Ovary (tissue), 7 donors: ENCODE measurements at regions not wholly inside any gene's neighbourhood (a gene's known extent, or its start where the extent isn't known, plus 50 kb on each side); places are given as distances from the start of the nearest gene placed in this dataset.
"Not testable (repeated sequence)": the region's sequence is repeated elsewhere in the genome, so short reads cannot be mapped to it uniquely, and the experiment has no call there.

Source experiments
- DNase-seq, 5 donors: peaks; one replicate each; pipeline ENCODE4 v3.0.0-alpha.2; 2019 to 2020
- H3K27ac ChIP-seq, 2 donors: fragments of 200-600 bp; one replicate each; pipeline versions ENCODE4 v1.5.1 to v1.8.0; 2019 to 2022
- H3K27me3 ChIP-seq: fragments of 200-600 bp; one replicate; pipeline ENCODE4 v1.8.0; 2022
- H3K36me3 ChIP-seq: fragments of 200-600 bp; sonication (generic); one replicate; pipeline ENCODE4 v1.5.1; 2019
- H3K4me1 ChIP-seq: one replicate; pipeline ENCODE4 v1.8.1; 2013; ENCODE audit warnings: mild to moderate bottlenecking, moderate library complexity; ENCODE audit not compliant: insufficient read depth
- H3K4me3 ChIP-seq: fragments of 200-600 bp; sonication (generic); one replicate; pipeline ENCODE4 v1.5.1; 2017
- H3K9me3 ChIP-seq, 2 donors: fragments of 200-600 bp in 1 of 2; sonication (generic) in 1 of 2; one replicate each; pipeline versions ENCODE4 v1.5.1 to v1.8.1; 2013 to 2019; ENCODE audit warnings: mild to moderate bottlenecking in 1 of 2, moderate library complexity in 1 of 2
- EP300 ChIP-seq: sonication (generic); formaldehyde crosslinking; IDR thresholded peaks from one replicate; pipeline ENCODE4 v1.6.1; 2017; ENCODE audit warnings: antibody characterized with exemption
- POLR2A ChIP-seq: fragments of 450-650 bp; IDR thresholded peaks from one replicate; pipeline ENCODE4 v1.6.1; 2017; ENCODE audit warnings: antibody characterized with exemption, mild to moderate bottlenecking, moderate library complexity
- WGBS, 3 donors: extraction: QIAGEN DNeasy Blood & Tissue Kit in 1 of 3; methylation state at CpG; one replicate each; pipeline versions ENCODE4 v1.1.5 to v1.1.7; 2013 to 2017; 5-methylcytosine and 5-hydroxymethylcytosine counted together
- intact Hi-C, 4 donors: fragments of 100-400 bp; cut with DNase I; formaldehyde crosslinking; loops; one replicate each; pipeline versions ENCODE4 v1.11.0 to v1.15.1; 2022 to 2023
- TF ChIP-seq, protein P1 (sequence below), 3 donors: fragments of 450-650 bp in 2 of 3; fragments of 200-600 bp in 1 of 3; IDR thresholded peaks; one replicate each; pipeline versions ENCODE4 v1.5.1 to v1.8.0; 2016 to 2022; ENCODE audit warnings: antibody characterized with exemption in 3 of 3, mild to moderate bottlenecking in 1 of 3
- donor health status: DM: no; HTN: no; CAD: no; lungs with moderate emphysema.
- donor health status: DM: no; HTN: no; CAD: no.
- donor health status: Bipolar disorder and iron deficiency.
- donor health status: DM: no; HTN: no; CAD: no.
- donor health status: DM: yes; HTN: yes; CAD: no.

DNA sequence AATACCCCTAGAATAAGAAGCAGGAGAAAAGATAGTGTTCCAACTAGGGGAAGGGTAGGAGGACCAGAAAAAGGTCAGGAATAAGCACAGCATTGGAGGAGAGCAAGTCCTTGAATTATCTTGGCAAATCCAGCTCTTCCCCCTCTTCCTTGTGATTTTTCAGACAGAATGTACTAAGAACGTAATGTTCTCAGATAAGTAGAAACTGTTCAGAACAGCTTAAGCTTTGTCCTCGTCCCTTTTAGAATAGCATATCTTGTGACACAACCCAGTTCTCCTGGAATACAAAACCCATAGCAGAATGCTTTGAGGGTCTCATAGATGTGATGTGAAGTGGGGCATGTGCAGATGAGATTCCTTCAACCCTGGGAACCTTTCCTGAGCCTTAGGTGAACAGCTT is 97.4 kb downstream of the EMB start:
- no peak for DNase-seq
- no peak overlapping the region for H3K4me3 ChIP-seq
- no peaks in the 10 kb centered on the region for H3K36me3 ChIP-seq
- TF ChIP-seq EP300 (no peak), POLR2A (no peak)
- TF ChIP-seq, protein P1, sequence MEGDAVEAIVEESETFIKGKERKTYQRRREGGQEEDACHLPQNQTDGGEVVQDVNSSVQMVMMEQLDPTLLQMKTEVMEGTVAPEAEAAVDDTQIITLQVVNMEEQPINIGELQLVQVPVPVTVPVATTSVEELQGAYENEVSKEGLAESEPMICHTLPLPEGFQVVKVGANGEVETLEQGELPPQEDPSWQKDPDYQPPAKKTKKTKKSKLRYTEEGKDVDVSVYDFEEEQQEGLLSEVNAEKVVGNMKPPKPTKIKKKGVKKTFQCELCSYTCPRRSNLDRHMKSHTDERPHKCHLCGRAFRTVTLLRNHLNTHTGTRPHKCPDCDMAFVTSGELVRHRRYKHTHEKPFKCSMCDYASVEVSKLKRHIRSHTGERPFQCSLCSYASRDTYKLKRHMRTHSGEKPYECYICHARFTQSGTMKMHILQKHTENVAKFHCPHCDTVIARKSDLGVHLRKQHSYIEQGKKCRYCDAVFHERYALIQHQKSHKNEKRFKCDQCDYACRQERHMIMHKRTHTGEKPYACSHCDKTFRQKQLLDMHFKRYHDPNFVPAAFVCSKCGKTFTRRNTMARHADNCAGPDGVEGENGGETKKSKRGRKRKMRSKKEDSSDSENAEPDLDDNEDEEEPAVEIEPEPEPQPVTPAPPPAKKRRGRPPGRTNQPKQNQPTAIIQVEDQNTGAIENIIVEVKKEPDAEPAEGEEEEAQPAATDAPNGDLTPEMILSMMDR (IDR thresholded peaks at IDR 0.05), result no peak
- WGBS, 3 donors, result 50 to 65% (median 57%) methylated on average over 2 of the region's 2 CpGs
- intact Hi-C loops, result no loop called here
- H3K27me3 ChIP-seq, result no peaks in the 10 kb centered on the region
- no peaks in the 10 kb centered on the region for H3K4me1 ChIP-seq
- H3K27ac ChIP-seq, result no peak overlapping the region
- no peaks in the 10 kb centered on the region for H3K9me3 ChIP-seq

DNA sequence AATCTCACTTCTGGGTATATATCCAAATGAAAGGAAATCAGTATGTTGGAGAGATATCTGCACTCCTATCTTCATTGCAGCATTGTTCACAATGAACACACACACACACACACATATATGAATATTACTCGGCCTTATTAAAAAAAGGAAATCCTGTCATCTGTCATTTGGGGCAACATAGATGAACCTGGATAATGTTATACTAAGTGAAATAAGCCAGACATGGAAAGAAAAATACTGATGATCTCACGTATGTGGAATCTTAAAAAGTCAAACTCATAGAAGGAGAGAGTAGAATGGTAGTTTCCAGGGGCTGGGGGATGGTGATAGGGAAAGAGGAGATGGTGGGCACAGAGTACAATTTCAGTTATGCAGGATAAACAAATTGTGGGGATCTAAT is 100.3 kb downstream of the EMB start:
- WGBS, 3 donors, result 55 to 76% (median 69%) methylated on average over 2 of the region's 2 CpGs
- Histone ChIP-seq H3K36me3 (no peaks in the 10 kb centered on the region), H3K4me1 (no peaks in the 10 kb centered on the region), H3K27ac (no peak overlapping the region), H3K4me3 (no peak overlapping the region), H3K27me3 (no peaks in the 10 kb centered on the region), H3K9me3 (no peaks in the 10 kb centered on the region)
- intact Hi-C loops, result no loop called here
- DNase-seq, result no peak
- TF ChIP-seq POLR2A (no peak), EP300 (no peak)
- TF ChIP-seq, protein P1 (IDR thresholded peaks at IDR 0.05), result no peak

DNA sequence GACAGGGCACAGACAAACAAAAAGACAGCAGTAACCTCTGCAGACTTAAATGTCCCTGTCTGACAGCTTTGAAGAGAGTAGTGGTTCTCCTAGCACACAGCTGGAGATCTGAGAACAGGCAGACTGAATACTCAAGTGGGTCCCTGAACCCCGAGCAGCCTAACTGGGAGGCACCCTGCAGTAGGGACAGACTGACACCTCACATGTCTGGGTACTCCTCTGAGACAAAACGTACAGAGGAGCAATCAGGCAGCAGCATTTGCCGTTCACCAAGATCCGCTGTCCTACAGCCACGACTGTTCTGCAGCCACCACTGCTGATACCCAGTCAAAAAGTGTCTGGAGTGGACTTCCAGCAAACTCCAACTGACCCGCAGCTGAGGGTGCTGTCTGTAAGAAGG is 110.5 kb downstream of the EMB start:
- H3K36me3 ChIP-seq, H3K27ac ChIP-seq, intact Hi-C loops, DNase-seq, H3K4me1 ChIP-seq, H3K9me3 ChIP-seq, H3K27me3 ChIP-seq, H3K4me3 ChIP-seq: not testable (repeated sequence)
- WGBS, 3 donors, result 49 to 70% (median 69%) methylated on average over 6 of the region's 6 CpGs

DNA sequence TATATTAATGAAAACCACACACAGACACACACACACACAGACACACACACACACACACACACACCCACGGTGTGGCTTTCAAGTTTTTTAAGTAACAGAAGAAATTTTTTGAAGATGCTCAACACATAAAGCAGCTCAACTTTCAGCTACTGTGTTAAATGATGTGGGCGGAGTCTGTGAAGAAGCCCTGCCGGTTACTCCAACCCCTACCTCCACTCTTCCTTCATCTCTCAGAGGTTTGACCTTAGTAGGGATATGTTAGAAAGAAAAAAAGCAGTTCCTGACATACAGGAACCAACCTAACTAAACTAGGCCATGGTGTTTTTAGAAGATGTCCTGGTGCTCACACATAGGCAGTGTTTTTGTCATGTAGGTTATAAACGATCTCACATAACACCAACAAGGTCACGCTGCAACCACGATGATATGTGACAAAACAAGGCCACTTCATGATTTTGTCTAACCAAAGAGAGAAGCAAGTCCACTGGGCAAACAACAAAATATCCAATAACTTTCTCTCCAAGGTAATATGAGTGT is 112.8 kb downstream of the EMB start:
- no peaks in the 10 kb centered on the region for H3K4me1 ChIP-seq
- WGBS, 3 donors, result 55 to 66% (median 62%) methylated on average over 6 of the region's 6 CpGs
- intact Hi-C loops, result no loop called here

DNA sequence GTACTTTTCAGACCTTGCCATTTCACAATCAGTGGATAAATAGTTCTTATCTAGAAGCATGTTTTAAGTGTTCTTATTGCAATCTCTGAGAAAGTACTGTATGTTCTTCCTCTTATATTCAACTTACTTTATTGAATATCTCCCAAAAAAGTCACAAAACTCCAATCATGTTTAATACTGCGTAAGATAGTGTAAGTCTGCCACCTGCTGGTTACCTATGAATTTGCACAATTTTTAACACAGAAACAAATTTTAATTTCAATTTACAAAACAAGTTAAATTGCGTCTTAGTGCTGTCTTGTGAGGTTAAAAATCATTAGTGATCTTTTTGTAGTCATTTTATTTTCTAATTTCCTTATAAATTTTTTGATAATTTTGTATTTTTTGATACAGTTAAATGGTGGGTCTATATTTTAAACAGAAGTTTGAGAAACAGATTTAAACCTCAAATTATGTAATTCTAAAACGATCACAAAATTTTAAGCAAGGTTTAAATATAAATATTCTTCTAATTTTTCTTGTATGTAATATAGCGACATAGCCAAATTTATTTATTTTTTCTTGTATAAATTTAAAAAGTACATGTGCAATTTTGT is 115.8 kb downstream of the EMB start:
- no peaks in the 10 kb centered on the region for H3K4me1 ChIP-seq
- WGBS, 3 donors, result 26 to 30% (median 28%) methylated on average over 4 of the region's 4 CpGs
- TF ChIP-seq POLR2A (no peak), EP300 (no peak)
- TF ChIP-seq, protein P1 (IDR thresholded peaks at IDR 0.05), result no peak

More for the DNA sequence above, 112.8 kb downstream of the EMB start:
- H3K9me3 ChIP-seq, result peaks cover 0 to 4% of the 10 kb centered on the region in 2 donors
- DNase-seq, result no peak
- no peak for TF ChIP-seq POLR2A
- no peaks in the 10 kb centered on the region for H3K27me3 ChIP-seq
- no peak overlapping the region for H3K4me3 ChIP-seq
- H3K36me3 ChIP-seq, result no peaks in the 10 kb centered on the region
- H3K27ac ChIP-seq, result no peak overlapping the region

More for the DNA sequence above, 115.8 kb downstream of the EMB start:
- Histone ChIP-seq H3K27me3 (no peaks in the 10 kb centered on the region), H3K27ac (no peak overlapping the region), H3K4me3 (no peak overlapping the region), H3K36me3 (no peaks in the 10 kb centered on the region), H3K9me3 (peaks cover 0 to 4% of the 10 kb centered on the region in 2 donors)
- no peak for DNase-seq
- intact Hi-C loops, result no loop called here
